GM12892 (cell line): ENCODE measurements at regions not wholly inside any gene's neighbourhood (a gene's known extent, or its start where the extent isn't known, plus 50 kb on each side); places are given as distances from the start of the nearest gene placed in this dataset.

Source experiments
- POLR2A ChIP-seq: IDR thresholded peaks from 2 replicates; pipeline ENCODE4 v1.6.1; 2011; ENCODE audit warnings: low read depth, low read length, control low read depth
- TAF1 ChIP-seq: IDR thresholded peaks from 2 replicates; pipeline ENCODE4 v1.6.1; 2011; ENCODE audit warnings: low read depth, mild to moderate bottlenecking, control low read depth, low read length, borderline replicate concordance

DNA sequence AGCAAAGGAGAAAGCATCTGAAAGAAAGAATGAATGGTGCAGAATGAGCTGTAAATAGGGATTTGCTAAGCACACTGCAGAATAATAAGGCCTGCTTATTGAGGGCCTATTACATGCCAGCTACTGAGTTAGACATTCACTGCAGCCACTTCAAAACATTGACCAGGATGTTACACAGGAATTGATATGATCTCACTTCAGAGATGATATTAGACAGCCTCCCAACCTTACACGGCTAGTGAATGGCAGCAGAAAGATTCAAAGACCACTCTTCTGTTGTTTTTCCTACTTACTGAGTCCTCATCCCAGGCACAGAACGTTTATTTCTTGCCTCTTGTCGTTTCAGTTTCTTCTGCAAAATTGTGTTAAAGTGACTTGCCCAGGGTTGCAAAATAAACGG, 1209.9 kb upstream of the WWC1 start:
- TF ChIP-seq TAF1 (no peak), POLR2A (no peak)
